Fibroblast of villous mesenchyme (primary cell): ENCODE measurements at regions not wholly inside any gene's neighbourhood (a gene's known extent, or its start where the extent isn't known, plus 50 kb on each side); places are given as distances from the start of the nearest gene placed in this dataset.

Experiments used
- DNase-seq: peaks from one replicate; pipeline ENCODE4 v3.0.0-alpha.2; 2010; ENCODE audit warnings: low read depth
- H3K4me3 ChIP-seq: 2 replicates; pipeline ENCODE4 v1.5.1; 2011; ENCODE audit warnings: low read depth, mild to moderate bottlenecking, low read length
- TF ChIP-seq, protein P1 (sequence below): IDR thresholded peaks from 2 replicates; pipeline ENCODE4 v1.5.1; 2012; ENCODE audit warnings: low read depth, mild to moderate bottlenecking, low read length; ENCODE audit not compliant: insufficient read depth

DNA sequence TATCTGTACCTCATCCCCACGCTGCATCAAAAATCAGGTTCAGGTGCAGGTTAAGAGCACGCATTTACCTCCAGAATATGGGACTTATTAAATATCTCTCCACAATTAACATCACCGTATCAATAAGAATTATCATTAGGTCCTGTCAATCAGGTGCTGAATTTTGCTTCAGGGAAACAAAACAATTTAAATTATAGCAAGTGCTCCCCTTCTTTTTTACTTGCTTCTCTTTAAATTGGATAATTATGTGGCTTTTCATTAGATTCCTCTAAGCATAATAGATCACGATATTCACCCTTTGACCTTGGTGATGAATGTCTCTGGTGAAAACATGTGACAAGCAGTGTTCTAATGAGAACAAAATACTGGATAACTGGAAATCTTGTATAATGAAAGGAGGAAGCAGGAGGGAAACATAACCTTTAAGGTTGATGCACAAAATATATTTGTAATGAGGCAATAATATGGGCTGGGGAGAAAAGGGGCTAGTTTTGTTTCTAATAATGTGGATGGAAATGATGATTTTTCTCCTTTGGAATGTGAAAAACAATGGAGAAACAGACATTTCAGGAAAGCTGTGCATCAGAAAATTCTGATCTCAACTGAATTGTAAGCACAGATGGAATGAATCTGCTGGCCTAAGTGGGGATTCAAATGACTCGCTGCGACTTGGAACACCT is 166.9 kb downstream of the SNX10 start:
- TF ChIP-seq, protein P1, sequence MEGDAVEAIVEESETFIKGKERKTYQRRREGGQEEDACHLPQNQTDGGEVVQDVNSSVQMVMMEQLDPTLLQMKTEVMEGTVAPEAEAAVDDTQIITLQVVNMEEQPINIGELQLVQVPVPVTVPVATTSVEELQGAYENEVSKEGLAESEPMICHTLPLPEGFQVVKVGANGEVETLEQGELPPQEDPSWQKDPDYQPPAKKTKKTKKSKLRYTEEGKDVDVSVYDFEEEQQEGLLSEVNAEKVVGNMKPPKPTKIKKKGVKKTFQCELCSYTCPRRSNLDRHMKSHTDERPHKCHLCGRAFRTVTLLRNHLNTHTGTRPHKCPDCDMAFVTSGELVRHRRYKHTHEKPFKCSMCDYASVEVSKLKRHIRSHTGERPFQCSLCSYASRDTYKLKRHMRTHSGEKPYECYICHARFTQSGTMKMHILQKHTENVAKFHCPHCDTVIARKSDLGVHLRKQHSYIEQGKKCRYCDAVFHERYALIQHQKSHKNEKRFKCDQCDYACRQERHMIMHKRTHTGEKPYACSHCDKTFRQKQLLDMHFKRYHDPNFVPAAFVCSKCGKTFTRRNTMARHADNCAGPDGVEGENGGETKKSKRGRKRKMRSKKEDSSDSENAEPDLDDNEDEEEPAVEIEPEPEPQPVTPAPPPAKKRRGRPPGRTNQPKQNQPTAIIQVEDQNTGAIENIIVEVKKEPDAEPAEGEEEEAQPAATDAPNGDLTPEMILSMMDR = no peak
- no peak overlapping the region for H3K4me3 ChIP-seq
- DNase-seq = no peak

DNA sequence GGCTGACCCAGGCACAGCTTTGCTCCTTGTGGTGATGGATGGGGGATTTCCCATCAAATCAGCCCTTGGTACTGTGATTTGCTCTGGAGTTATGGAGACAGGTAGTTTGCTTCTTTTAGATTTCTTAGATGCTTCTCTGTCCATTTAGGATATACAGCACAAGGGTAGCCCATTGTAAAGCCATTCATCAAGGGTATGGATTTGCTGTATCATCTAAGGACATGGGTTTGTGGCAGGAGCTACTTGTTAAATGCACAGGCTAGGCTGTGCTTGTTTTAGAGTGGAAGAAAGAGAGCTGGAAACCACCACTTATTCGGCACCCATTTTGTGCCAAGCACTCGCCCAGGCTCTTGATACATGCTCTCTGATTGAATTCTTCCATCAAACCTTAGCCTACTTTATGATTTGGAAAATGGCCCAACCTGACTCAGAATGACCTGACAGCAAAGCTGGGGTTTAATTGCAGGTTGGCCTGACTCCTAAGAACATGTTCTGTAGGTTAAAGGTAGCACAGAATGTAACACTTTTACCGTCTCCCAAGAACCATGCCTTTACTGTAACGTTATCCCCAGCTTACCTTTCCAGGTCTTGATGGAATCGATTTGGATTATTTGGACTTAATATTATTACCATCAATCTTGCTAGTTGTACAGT is 168.0 kb downstream of the SNX10 start:
- DNase-seq = no peak
- TF ChIP-seq, protein P1 = no peak
- H3K4me3 ChIP-seq = no peak overlapping the region

DNA sequence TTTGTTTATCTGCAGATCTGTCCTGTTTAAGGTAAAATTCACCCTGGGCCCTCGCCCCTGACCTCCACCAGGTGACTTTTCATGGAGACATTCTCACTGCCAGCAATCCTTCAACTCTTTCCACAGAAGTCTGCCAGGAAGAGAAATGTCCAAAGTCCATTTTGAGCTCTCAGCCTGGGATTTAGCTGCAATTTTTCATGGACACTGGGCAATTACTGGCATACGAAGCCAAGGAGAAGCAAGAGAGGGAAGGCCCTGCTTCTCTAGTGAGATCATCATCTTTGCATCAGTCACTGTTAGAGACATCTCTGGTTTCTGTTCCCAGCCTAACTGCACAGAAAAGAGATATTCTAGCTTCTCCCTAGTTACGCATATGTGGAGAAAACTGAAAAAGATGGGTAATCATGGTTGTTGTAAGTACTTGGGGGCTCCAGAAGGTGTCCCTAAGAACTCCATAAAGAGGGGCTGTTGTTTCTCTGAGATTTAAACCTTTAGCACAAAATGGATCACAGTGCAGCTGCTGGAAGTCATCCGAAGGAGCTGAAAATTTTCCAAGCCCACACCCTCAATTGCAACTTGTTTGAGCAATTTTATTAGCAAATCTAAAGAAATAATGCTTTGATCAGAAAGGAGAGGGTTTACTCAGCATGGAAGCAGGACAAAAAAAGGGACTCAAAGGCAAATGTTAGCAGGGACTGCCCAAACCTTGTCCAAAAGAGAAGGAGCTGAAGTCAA is 168.9 kb downstream of the SNX10 start:
- no peak for DNase-seq
- no peak overlapping the region for H3K4me3 ChIP-seq
- TF ChIP-seq, protein P1 = no peak

DNA sequence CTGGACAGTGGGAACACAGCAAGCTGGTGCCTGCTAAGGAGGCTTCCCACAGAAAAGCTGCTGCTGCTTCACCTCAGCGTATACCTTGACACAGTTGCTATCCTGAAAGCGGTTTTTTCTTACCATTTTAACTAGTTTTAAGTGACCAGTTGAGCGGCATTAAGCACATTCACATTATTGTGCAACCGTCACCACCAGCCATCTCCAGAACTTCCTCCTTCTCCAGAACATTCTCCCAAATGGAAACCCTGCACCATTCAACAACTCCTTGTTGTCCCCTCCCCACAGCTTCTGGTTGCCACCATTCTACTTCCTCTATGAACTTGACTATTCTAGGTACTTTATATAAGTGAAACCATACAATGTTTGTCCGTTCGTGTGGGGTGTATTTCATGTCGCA is 169.9 kb downstream of the SNX10 start:
- TF ChIP-seq, protein P1 = no peak
- no peak for DNase-seq

DNA sequence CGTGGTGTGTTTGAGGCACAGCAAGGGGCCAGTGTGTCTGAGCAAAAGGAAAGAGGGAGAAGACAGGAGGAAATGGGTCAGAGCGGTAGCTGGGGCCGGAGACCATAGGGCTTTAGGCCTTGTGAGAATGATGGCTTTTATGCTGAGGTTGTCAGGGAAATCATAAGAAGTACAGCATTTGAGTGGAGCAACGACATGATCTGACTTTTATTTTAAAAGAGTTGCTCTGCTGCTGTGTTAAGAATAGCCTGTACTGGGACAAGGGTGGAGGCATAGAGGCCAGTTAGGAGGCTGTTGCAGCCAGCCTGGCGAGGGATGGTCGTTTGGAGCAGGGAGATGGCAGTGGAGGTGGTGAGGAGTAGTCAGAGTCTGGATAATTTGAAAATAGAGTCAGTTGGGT is 174.3 kb downstream of the SNX10 start:
- no peak overlapping the region for H3K4me3 ChIP-seq
- DNase-seq = no peak
- TF ChIP-seq, protein P1 = no peak

More for the DNA sequence above, 169.9 kb downstream of the SNX10 start:
- H3K4me3 ChIP-seq = no peak overlapping the region

DNA sequence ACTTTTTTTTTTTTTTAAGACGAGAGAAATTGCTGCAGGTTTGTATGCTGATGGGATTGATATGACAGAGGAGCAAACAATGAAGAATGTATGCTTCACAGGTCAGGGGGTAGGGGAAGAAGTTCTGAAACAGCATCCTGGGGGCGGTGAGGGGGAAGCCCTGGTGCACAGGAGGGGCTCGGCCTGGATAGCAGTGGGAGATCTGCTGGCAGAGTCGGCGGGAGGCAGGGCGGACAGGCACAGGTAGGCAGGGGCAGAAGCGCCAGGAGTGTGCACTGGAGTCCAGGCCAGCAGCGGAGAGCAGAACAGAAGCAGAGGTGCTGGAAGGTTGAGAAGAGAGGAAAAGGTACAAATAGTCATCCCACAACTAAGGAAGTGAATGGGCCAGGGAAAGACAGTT is 175.4 kb downstream of the SNX10 start:
- no peak overlapping the region for H3K4me3 ChIP-seq
- TF ChIP-seq, protein P1 = no peak
- no peak for DNase-seq
